ENCODE measurements at regions not wholly inside any gene's neighbourhood (a gene's known extent, or its start where the extent isn't known, plus 50 kb on each side); places are given as distances from the start of the nearest gene placed in this dataset.

DNA sequence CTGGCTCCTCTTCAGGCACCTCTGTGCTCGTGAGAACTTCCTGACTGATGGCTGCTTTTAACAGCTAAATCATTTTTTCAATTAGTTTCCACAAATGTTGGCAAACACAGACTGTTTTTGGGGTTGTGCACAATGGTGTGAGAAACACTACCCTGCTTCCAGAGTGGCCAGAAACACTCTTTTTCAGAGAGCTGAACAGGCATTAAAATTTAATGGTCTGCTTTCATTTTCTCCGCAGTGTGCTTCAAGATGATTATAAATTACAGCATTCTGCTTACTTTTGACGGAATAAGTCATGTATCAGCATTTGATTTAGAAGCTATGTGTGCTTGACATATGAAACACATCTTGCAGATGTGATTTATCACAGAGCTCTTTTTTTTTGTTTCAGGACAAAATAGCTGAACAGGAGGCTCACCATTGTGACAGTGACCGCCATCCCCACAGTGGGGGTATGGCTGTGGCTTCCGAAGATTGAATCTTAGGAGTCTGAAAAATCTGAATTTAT lies 454.5 kb upstream of the ZNF608 start:
- Mint-ChIP-seq H3K27me3 (no peaks in the 10 kb centered on the region), H3K9me3 (peaks cover 10% of the 10 kb centered on the region), H3K4me3 (no peak overlapping the region), H3K27ac (no peak overlapping the region), H3K4me1 (no peaks in the 10 kb centered on the region), H3K36me3 (ENCODE audit: low read depth) (no peaks in the 10 kb centered on the region)
- no peak for ATAC-seq (replicated peaks)

DNA sequence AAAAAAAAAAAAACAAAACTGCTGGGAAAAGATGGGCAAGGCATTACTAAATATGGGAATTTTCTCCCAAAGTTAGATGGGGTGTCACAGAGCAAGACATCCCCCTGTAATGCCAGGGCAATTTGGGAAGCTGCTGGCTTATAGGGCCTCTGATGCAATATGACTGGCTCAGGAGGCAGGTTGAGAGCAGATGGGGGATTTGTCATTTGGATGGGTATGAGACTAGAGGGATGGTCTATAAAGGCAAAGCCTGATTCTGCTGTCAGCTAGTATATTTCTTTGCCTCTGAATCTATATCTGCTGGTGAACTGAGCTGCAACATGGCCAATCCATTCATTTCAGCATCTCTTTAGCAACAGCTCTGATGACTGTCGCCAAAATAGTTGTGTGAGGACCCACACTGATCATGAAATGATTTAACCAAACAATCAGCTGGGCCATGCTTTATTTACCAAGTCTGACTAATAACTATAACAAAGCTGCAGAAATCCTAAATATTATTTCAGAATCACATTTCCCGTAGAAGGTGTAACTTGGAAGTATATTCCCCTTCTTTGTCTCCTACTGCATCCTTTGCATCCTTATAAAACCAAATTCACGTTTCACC lies 455.1 kb upstream of the ZNF608 start:
- H3K4me3 Mint-ChIP-seq: no peak overlapping the region
- H3K36me3 Mint-ChIP-seq (ENCODE audit: low read depth): no peaks in the 10 kb centered on the region
- H3K4me1 Mint-ChIP-seq: no peaks in the 10 kb centered on the region
- H3K9me3 Mint-ChIP-seq: peaks cover 10% of the 10 kb centered on the region
- H3K27ac Mint-ChIP-seq: no peak overlapping the region
- no peak for ATAC-seq (replicated peaks)
- no peaks in the 10 kb centered on the region for H3K27me3 Mint-ChIP-seq

DNA sequence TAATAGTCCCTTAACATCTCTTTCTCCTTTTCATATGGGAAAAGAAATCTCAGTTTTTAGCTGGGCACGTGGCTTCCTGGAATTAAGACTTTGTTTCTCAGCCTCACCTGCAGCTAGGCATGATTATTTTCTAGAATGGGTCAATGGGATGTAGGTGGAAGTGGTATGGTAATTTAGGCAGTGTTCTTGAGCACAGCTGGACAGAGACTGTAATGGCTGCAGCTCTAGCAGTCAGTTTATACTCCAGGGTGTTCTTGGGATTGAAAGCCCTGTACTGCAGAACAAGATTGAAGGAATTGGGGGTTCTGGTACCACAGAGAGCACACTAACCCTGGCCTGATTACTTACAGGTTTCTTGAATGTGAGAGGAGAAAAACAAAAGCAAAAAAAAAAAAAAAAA lies 455.9 kb upstream of the ZNF608 start:
- no peak overlapping the region for H3K4me3 Mint-ChIP-seq
- H3K27me3 Mint-ChIP-seq: no peaks in the 10 kb centered on the region
- no peak overlapping the region for H3K27ac Mint-ChIP-seq
- no peaks in the 10 kb centered on the region for H3K4me1 Mint-ChIP-seq
- H3K9me3 Mint-ChIP-seq: peaks cover 5% of the 10 kb centered on the region
- H3K36me3 Mint-ChIP-seq (ENCODE audit: low read depth): no peaks in the 10 kb centered on the region
- no peak for ATAC-seq (replicated peaks)

DNA sequence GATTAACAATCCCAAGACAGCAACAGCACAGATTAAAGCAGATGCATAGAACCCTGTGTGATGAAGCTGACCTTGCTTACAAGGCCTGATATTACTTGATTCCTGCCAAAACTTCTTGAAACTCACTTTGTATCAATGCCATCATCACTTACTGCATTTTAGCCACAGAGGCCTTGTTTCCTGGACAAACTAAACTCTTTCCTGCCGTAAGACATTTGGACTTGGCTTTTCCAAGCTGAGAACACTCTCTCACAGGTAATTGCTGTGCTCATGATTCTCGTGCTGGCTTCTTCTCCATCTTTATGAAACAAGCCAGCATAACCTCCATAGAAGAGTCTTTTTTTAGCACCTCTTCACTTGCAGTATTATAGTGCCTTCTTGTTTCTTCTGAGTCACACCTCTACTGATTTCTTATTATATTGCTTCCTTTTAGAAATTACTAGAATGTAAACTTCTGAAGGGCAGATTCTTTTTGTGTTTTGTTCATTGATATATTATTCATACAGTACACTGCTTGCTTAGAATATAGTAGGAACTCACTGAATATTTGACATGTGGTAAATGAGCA lies 456.5 kb upstream of the ZNF608 start:
- Mint-ChIP-seq H3K9me3 (peaks cover 4% of the 10 kb centered on the region), H3K27ac (no peak overlapping the region), H3K36me3 (ENCODE audit: low read depth) (no peaks in the 10 kb centered on the region), H3K4me1 (no peaks in the 10 kb centered on the region), H3K4me3 (no peak overlapping the region), H3K27me3 (no peaks in the 10 kb centered on the region)
- no peak for ATAC-seq (replicated peaks)

DNA sequence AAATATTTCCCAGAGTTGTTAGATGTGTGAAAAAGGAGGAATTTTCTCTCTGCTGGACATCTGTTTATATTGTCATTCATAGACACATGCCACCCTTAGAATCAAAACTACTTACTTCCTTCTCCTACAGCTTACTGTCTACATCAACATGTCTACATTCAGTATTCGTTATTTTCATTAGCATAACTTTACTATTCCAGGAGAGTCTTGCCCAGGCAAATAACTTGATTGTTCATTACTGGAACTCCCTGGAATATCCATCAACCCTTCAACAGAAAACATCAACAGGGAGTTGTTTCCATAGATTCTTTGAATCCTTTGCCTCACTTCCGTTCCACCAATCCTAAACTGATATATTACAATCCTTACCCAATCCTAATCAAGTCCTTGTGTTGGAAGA lies 457.5 kb upstream of the ZNF608 start:
- Mint-ChIP-seq H3K4me1 (no peaks in the 10 kb centered on the region), H3K4me3 (no peak overlapping the region), H3K27ac (no peak overlapping the region)

DNA sequence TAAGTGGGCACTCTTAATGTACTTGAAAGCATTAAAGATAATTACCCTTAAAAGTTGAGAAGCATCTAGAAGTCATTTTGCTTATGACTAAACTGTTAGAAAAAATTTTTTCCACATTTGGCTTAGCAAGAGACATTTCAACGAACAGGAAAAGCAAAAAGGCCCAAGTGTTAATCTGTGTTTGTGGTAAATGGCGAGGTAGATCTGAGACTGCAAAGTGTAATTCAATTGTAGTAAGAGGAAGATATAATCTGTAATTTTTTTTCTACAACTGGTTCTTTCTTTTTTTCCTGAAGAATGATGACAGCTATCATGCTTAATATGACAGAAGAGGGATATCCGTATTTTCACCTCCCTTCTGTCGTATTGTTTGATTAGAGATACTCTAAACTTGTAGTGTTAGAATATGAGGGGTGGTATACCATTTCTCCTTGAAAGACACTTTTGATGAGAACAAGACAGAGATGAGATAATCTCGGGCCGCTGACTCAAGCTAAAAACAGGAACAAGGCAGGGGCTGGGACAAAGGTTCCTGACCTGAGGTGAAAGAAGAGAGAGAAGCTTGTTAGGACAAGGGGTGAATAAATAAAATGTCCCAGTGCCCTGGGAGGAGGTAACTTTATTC lies 459.3 kb upstream of the ZNF608 start:
- H3K27ac Mint-ChIP-seq: no peak overlapping the region
- H3K36me3 Mint-ChIP-seq (ENCODE audit: low read depth): no peaks in the 10 kb centered on the region
- peaks cover 18% of the 10 kb centered on the region for H3K9me3 Mint-ChIP-seq
- no peaks in the 10 kb centered on the region for H3K27me3 Mint-ChIP-seq
- no peak for ATAC-seq (replicated peaks)
- H3K4me3 Mint-ChIP-seq: no peak overlapping the region
- H3K4me1 Mint-ChIP-seq: no peaks in the 10 kb centered on the region

More for the DNA sequence above, 457.5 kb upstream of the ZNF608 start:
- no peaks in the 10 kb centered on the region for H3K36me3 Mint-ChIP-seq (ENCODE audit: low read depth)
- H3K27me3 Mint-ChIP-seq: no peaks in the 10 kb centered on the region
- no peak for ATAC-seq (replicated peaks)
- H3K9me3 Mint-ChIP-seq: peaks cover 6% of the 10 kb centered on the region

DNA sequence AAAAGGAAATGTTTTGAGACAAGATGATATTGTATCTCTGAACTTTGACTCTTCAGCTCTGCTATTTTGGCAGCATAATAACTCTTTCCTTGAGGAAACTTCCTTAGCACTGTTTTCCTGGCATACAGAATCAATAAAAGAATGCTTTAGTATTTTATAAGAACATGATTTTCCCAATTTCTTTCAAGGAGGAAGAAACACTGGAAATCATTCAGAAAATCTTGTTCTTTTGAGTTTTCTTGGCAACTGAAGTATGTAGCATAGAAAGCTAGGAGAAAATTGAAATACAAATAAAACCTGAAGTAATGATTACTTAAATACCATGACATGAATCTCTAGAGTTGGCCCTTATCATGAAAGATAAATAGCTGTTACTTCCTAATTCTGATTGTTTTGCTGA lies 461.4 kb upstream of the ZNF608 start:
- Mint-ChIP-seq H3K9me3 (peaks cover 18% of the 10 kb centered on the region), H3K36me3 (ENCODE audit: low read depth) (no peaks in the 10 kb centered on the region), H3K4me1 (no peaks in the 10 kb centered on the region), H3K4me3 (no peak overlapping the region), H3K27ac (no peak overlapping the region), H3K27me3 (no peaks in the 10 kb centered on the region)
- no peak for ATAC-seq (replicated peaks)

DNA sequence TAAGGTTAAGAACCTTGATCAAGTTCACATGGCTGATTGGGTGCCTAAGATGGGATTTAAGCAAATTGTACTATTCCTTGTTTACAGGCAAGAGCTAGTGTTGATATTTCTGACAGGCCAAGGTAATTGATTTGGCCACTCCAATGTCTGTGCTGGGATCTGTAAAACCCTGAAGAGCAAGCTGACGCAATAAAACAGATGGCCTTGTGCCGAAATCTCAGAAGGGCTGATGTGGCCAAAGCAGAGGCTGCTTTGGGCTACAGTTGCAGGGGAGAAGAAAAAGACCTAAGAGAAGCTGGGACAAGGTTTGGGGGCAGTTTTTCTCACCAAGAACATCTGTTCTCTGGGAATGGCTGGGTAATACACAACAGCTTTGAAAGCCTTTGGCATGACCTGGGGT lies 463.2 kb upstream of the ZNF608 start:
- no peak for ATAC-seq (replicated peaks)
- no peak overlapping the region for H3K27ac Mint-ChIP-seq
- H3K9me3 Mint-ChIP-seq: peaks cover 18% of the 10 kb centered on the region
- H3K36me3 Mint-ChIP-seq (ENCODE audit: low read depth): no peaks in the 10 kb centered on the region
- H3K27me3 Mint-ChIP-seq: no peaks in the 10 kb centered on the region
- H3K4me1 Mint-ChIP-seq: no peaks in the 10 kb centered on the region
- no peak overlapping the region for H3K4me3 Mint-ChIP-seq

DNA sequence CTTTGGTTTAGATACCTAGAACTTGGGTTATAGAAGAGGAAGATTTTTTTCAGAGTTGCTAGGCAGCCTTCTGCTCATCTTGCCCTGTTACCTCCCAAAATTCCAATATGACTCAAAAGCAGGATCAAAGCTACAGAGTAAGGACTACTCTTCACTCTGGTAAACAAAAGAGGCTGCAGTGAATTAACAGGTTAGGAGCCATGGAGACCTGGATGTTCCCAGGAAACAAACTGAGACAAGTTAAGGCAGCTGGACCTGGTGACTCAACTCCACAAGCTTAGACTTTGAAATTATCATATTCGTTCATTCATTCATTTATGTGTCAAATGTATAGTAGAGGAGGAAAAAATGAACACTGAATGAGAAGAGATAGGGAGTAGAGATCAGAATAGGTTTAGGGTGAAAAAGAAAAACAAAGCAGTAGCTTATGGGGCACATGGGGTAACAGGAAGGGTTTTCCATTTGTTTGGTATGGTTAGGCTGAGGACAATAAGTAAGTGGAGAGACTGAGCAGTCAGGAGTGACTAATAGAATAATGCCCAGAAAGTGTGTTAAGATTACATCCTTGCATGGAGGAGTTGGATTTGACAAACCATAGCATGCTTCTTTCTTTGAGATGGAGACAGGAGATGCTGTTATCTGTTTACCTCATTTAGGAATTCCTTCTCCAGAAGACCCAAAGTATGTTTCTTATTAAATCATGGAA lies 464.0 kb upstream of the ZNF608 start:
- Mint-ChIP-seq H3K27me3 (no peaks in the 10 kb centered on the region), H3K36me3 (ENCODE audit: low read depth) (no peaks in the 10 kb centered on the region)

DNA sequence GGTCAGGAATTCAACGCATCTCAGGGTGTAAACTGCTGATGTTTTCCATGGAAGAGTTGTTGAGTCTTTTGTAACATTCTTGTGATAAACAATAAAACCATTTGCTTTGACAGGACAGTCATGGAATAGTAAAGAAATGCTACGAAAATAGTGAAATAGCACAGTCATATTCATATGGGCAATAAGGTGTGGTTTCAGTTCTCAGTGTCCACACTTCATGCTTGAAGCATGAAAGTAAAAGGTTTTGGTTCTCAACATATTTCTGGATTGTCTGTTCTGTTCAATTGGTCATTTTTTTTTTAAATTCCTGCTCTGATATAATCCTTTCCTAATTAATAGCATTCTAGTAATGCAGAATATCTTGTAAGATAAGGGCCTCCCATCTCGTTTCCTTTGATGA lies 467.6 kb upstream of the ZNF608 start:
- Mint-ChIP-seq H3K36me3 (ENCODE audit: low read depth) (no peaks in the 10 kb centered on the region), H3K9me3 (peaks cover 20% of the 10 kb centered on the region), H3K4me3 (no peak overlapping the region), H3K4me1 (no peaks in the 10 kb centered on the region), H3K27ac (no peak overlapping the region), H3K27me3 (no peaks in the 10 kb centered on the region)
- no peak for ATAC-seq (replicated peaks)

More for the DNA sequence above, 464.0 kb upstream of the ZNF608 start:
- Mint-ChIP-seq H3K9me3 (peaks cover 17% of the 10 kb centered on the region), H3K4me1 (no peaks in the 10 kb centered on the region), H3K27ac (no peak overlapping the region), H3K4me3 (no peak overlapping the region)
- ATAC-seq (replicated peaks): no peak

DNA sequence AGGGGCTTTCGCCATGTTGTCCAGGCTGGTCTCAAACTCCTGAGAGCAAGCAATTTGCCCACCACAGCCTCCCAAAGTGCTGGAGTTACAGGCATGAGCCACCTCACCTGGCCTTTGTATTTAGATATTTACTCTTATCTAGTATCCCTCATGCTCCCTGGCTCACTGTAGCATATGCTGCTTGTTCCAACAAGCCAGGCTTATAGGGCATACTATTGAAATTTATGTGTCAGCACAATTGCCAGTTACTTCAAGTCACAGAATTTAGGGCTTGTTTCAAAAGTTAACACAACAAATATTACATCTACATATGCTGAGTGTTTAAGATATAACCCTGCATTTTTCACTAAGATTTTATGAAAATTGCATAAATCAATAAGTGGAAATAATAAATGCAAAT lies 469.2 kb upstream of the ZNF608 start:
- ATAC-seq (replicated peaks): no peak
- Mint-ChIP-seq H3K4me3 (no peak overlapping the region), H3K9me3 (peaks cover 11% of the 10 kb centered on the region), H3K27ac (no peak overlapping the region), H3K27me3 (no peaks in the 10 kb centered on the region), H3K4me1 (no peaks in the 10 kb centered on the region), H3K36me3 (ENCODE audit: low read depth) (no peaks in the 10 kb centered on the region)

DNA sequence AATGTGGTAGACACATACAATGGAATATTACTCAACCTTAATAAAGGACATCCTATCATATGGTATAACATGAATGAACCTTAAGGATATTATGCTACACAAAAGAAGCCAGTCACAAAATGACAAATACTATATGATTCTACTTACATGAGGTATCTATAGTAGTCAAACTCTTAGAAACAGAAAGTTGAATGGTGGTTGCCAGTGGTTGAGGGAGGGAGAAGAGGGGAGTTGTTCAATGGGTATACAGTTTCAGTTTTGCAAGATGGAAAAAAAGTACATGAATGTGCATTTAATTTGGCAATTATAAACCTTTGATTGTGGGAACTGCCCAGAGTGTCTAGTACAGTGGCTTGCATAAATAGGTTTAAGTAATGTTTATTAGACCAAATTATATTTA lies 473.3 kb upstream of the ZNF608 start:
- no peak for ATAC-seq (replicated peaks)
- Mint-ChIP-seq H3K27ac (no peak overlapping the region), H3K27me3 (no peaks in the 10 kb centered on the region), H3K36me3 (ENCODE audit: low read depth) (no peaks in the 10 kb centered on the region), H3K4me1 (no peaks in the 10 kb centered on the region), H3K9me3 (peaks cover 10% of the 10 kb centered on the region), H3K4me3 (no peak overlapping the region)

DNA sequence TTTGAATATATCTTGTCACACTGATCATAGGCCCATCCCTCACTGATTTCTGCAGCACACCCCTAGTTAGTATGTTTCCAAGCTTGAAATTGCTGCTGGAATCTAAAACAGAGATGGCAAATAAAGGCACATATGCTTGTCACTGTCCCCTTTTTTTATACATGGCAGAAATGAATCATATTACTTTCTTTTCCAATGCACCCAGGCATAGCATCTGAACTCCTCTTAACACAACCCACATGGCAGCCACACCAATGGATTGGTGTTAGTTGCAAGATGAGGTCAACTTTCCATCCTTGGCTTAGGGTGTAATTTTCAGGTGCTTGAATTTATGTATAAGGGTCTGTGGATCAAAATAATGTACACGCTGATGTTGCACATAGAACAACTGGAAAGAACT lies 473.8 kb upstream of the ZNF608 start:
- H3K4me1 Mint-ChIP-seq: no peaks in the 10 kb centered on the region
- peaks cover 10% of the 10 kb centered on the region for H3K9me3 Mint-ChIP-seq
- ATAC-seq (replicated peaks): no peak
- no peak overlapping the region for H3K4me3 Mint-ChIP-seq
- H3K36me3 Mint-ChIP-seq (ENCODE audit: low read depth): no peaks in the 10 kb centered on the region
- no peak overlapping the region for H3K27ac Mint-ChIP-seq
- no peaks in the 10 kb centered on the region for H3K27me3 Mint-ChIP-seq

DNA sequence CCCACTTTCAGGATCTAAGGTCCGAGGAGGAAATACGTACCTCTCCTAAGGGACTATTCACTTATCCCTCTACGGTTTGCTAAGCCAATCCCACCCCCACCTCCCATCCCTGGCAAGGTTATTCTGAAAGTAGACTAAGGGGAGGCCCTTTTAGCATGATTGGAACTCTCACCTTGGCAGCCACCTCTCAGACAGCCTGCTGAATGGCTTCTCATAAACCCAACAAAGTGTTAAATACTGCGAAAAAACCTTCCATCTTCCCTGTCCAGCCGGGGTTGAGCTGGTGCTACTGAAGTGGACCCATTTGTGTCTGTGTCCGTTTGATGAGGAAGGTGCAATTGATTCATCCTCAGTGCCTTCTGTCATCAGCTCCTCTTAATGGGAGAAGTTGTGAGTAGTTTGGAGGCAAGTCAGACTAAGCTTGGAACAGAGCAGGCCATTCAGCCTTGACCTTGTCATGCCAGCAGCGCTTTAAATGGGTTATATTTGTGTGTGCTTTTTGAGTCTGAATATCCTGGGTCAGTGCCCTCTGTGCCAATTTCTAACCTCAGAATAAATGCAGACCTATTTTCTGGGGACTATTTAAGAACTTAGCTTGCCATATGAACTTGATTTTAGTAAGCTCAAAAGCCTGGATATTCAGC lies 476.3 kb upstream of the ZNF608 start:
- Mint-ChIP-seq H3K27ac (no peak overlapping the region), H3K4me3 (no peak overlapping the region), H3K36me3 (ENCODE audit: low read depth) (no peaks in the 10 kb centered on the region), H3K27me3 (no peaks in the 10 kb centered on the region), H3K4me1 (no peaks in the 10 kb centered on the region), H3K9me3 (peaks cover 6% of the 10 kb centered on the region)
- ATAC-seq (replicated peaks): no peak

Data from activated T-helper 17 cell treated with anti-CD3 and anti-CD28 coated beads, Interleukin-2, amount 50 U/mL, for 72 hours (primary cell).